NT2/D1 (cell line): ENCODE measurements at regions not wholly inside any gene's neighbourhood (a gene's known extent, or its start where the extent isn't known, plus 50 kb on each side); places are given as distances from the start of the nearest gene placed in this dataset.

Experiments
- DNase-seq: peaks from one replicate; pipeline ENCODE4 v3.0.0-alpha.2; 2011; ENCODE audit warnings: low read depth, low spot score
- H3K27me3 ChIP-seq: 2 replicates; pipeline ENCODE4 v1.6.0; 2011; ENCODE audit warnings: mild to moderate bottlenecking; ENCODE audit not compliant: insufficient read length, insufficient read depth
- H3K36me3 ChIP-seq: 2 replicates; pipeline ENCODE4 v1.6.1; 2011; ENCODE audit warnings: mild to moderate bottlenecking, low read length, mixed read lengths; ENCODE audit not compliant: insufficient read depth, insufficient read length
- H3K4me1 ChIP-seq: 2 replicates; pipeline ENCODE4 v1.5.1; 2011; ENCODE audit not compliant: insufficient read depth, insufficient read length
- H3K4me3 ChIP-seq: 2 replicates; pipeline ENCODE4 v1.5.1; 2011; ENCODE audit warnings: low read depth; ENCODE audit not compliant: insufficient read length
- H3K9ac ChIP-seq: 2 replicates; pipeline ENCODE4 v1.6.0; 2011; ENCODE audit warnings: low read depth; ENCODE audit not compliant: insufficient read length
- H3K9me3 ChIP-seq: 2 replicates; pipeline ENCODE4 v1.5.1; 2011; ENCODE audit warnings: mild to moderate bottlenecking, low read length; ENCODE audit not compliant: insufficient read depth
- SUZ12 ChIP-seq: IDR thresholded peaks from 2 replicates; pipeline ENCODE4 v1.6.1; 2011; ENCODE audit not compliant: insufficient read length, insufficient read depth; ENCODE audit errors: extremely low read depth
- YY1 ChIP-seq: IDR thresholded peaks from 2 replicates; pipeline ENCODE4 v1.6.1; 2011; ENCODE audit not compliant: insufficient read length, insufficient read depth
- ZNF274 ChIP-seq: IDR thresholded peaks from 2 replicates; pipeline ENCODE4 v1.6.1; 2011; ENCODE audit warnings: mild to moderate bottlenecking, low read depth, low read length

- no peaks in the 10 kb centered on the region for H3K27me3 ChIP-seq
- H3K4me3 ChIP-seq, result no peak overlapping the region
- no peaks in the 10 kb centered on the region for H3K9me3 ChIP-seq
- no peak for TF ChIP-seq YY1
- TF ChIP-seq ZNF274, result no peak
- no peak for TF ChIP-seq SUZ12
- no peaks in the 10 kb centered on the region for H3K36me3 ChIP-seq
- no peak overlapping the region for H3K9ac ChIP-seq
- no peak for DNase-seq
- no peaks in the 10 kb centered on the region for H3K4me1 ChIP-seq
Measured at GRCh38 chrY:7951187-7951852, 1039.8 kb upstream of the AMELY start.

DNA sequence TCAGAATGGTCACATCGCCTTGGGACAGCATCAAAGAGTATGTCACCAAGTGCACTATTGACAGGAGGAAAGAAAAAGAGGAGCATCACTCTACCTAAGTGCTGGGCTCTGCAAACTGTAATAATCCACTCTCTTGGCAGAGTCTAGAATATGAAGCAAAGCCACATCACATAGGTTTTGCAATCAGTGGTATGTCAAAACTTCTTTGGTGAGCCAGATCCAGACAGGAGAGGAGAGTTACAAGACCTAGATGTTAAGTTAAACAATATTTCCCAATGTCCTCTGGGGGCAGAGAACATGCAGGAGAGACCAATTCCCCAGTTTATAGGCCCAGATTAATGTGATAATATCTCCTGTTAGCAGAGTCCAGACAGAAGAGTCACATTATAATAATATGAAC is 1032.6 kb upstream of the AMELY start:
- Histone ChIP-seq H3K27me3 (no peaks in the 10 kb centered on the region), H3K4me1 (no peaks in the 10 kb centered on the region), H3K9me3 (no peaks in the 10 kb centered on the region), H3K9ac (no peak overlapping the region), H3K4me3 (no peak overlapping the region), H3K36me3 (no peaks in the 10 kb centered on the region)
- DNase-seq, result no peak
- TF ChIP-seq ZNF274, result no peak
- no peak for TF ChIP-seq SUZ12
- no peak for TF ChIP-seq YY1

GRCh38 chrY:7942711-7943110 is 1031.2 kb upstream of the AMELY start:
- Histone ChIP-seq H3K9me3 (no peaks in the 10 kb centered on the region), H3K27me3 (no peaks in the 10 kb centered on the region), H3K36me3 (no peaks in the 10 kb centered on the region), H3K9ac (no peak overlapping the region), H3K4me1 (no peaks in the 10 kb centered on the region), H3K4me3 (no peak overlapping the region)
- TF ChIP-seq YY1 (no peak), SUZ12 (no peak), ZNF274 (no peak)
- no peak for DNase-seq

DNA sequence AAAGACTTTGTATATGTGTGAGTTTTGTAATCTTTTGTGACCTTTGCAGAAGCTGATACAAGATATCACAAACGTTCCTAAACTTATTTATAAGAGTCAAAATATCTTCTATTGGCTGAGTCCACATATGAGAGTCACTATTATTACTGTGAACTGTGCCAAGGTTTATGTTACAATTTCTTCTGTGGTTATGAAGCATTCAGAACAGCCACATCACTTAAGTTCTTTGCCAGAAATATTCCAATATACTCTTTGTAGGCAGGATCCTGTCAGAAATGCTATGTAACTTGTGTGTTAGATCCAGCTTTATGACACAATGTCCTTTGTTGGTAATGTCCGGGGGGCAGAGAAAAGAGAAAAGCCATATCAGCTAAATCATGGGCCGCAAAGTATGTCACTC is 1030.3 kb upstream of the AMELY start:
- no peak overlapping the region for H3K9ac ChIP-seq
- H3K27me3 ChIP-seq, result no peaks in the 10 kb centered on the region
- DNase-seq, result no peak
- no peaks in the 10 kb centered on the region for H3K4me1 ChIP-seq
- no peaks in the 10 kb centered on the region for H3K9me3 ChIP-seq
- TF ChIP-seq ZNF274, result no peak
- no peak for TF ChIP-seq SUZ12
- no peak for TF ChIP-seq YY1
- no peaks in the 10 kb centered on the region for H3K36me3 ChIP-seq
- H3K4me3 ChIP-seq, result no peak overlapping the region

DNA sequence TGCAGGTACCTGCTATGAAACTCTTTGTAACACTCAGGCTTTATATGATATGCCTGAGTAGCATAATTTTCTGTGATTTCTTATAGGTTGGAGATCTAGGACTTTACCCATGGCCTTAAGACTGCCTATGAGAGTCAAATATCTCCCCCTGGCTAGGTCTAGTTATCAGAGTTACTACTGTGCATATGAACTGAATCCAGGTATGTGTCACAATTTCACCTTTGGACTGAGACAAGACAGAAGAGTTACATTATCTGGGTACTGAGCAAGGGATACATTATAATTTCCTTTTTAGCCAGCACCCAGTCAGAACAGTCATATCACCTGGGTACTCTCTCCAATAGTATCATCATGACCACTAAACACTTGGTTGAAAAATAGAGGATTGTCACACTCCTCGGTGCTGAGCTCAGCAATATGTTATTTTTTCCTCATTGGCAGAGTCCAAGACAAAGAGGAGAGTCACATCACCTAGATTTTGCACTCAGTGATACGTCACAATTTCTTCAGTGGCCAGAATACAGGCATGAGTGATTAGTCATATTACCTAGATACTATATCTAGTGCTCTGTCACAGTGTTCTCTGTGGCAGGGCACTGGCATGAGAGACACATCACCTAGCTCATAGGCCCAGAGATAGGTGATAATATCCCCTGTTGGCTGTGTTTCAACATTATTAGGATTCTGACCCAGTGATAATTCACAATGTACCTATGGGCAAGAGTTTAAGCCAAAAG is 1027.6 kb upstream of the AMELY start:
- Histone ChIP-seq H3K36me3 (no peaks in the 10 kb centered on the region), H3K9ac (no peak overlapping the region), H3K27me3 (no peaks in the 10 kb centered on the region), H3K4me3 (no peak overlapping the region), H3K9me3 (no peaks in the 10 kb centered on the region), H3K4me1 (no peaks in the 10 kb centered on the region)
- no peak for DNase-seq
- TF ChIP-seq SUZ12, result no peak
- TF ChIP-seq ZNF274, result no peak

- TF ChIP-seq SUZ12 (no peak), YY1 (no peak), ZNF274 (no peak)
- H3K9me3 ChIP-seq, result no peaks in the 10 kb centered on the region
- DNase-seq, result no peak
- H3K4me3 ChIP-seq, result no peak overlapping the region
- no peak overlapping the region for H3K9ac ChIP-seq
- H3K36me3 ChIP-seq, result no peaks in the 10 kb centered on the region
- no peaks in the 10 kb centered on the region for H3K27me3 ChIP-seq
- no peaks in the 10 kb centered on the region for H3K4me1 ChIP-seq
Measured at GRCh38 chrY:7936831-7937230, 1025.3 kb upstream of the AMELY start.

DNA sequence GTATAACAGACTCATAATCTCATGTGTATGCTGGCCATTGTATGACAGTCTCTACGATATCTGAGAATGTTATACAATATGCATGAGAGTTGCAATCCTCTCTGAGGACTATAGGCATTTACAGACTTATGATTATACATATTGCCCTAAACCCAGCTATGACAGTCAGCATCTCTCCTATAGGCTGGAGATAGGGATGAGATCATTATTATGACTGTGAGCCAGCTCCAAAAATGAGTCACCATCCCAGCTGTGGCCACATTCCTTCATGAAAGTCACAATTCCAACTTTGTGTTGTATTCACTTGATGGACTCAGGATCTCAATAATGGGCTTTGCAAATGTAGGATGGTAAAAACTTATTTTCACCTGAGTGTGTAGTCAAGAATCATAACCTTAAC is 1024.5 kb upstream of the AMELY start:
- Histone ChIP-seq H3K36me3 (no peaks in the 10 kb centered on the region), H3K4me3 (no peak overlapping the region), H3K9ac (no peak overlapping the region), H3K27me3 (no peaks in the 10 kb centered on the region), H3K9me3 (no peaks in the 10 kb centered on the region), H3K4me1 (no peaks in the 10 kb centered on the region)
- no peak for TF ChIP-seq SUZ12
- no peak for TF ChIP-seq YY1
- DNase-seq, result no peak
